ENCODE measurements at regions not wholly inside any gene's neighbourhood (a gene's known extent, or its start where the extent isn't known, plus 50 kb on each side); places are given as distances from the start of the nearest gene placed in this dataset.

GRCh38 chr16:73781297-73781696 is 515.3 kb upstream of the PSMD7 start:
- Histone ChIP-seq H3K9me3 (peaks cover 0 to 22% (median 4%) of the 10 kb centered on the region in 12 donors), H3K27ac (no peak overlapping the region), H3K4me1 (no peaks in the 10 kb centered on the region), H3K27me3 (no peaks in the 10 kb centered on the region), H3K36me3 (no peaks in the 10 kb centered on the region), H3K4me3 (no peak overlapping the region)
- intact Hi-C loops (cut with DNase I) = no loop called here
- TF ChIP-seq, protein P1, sequence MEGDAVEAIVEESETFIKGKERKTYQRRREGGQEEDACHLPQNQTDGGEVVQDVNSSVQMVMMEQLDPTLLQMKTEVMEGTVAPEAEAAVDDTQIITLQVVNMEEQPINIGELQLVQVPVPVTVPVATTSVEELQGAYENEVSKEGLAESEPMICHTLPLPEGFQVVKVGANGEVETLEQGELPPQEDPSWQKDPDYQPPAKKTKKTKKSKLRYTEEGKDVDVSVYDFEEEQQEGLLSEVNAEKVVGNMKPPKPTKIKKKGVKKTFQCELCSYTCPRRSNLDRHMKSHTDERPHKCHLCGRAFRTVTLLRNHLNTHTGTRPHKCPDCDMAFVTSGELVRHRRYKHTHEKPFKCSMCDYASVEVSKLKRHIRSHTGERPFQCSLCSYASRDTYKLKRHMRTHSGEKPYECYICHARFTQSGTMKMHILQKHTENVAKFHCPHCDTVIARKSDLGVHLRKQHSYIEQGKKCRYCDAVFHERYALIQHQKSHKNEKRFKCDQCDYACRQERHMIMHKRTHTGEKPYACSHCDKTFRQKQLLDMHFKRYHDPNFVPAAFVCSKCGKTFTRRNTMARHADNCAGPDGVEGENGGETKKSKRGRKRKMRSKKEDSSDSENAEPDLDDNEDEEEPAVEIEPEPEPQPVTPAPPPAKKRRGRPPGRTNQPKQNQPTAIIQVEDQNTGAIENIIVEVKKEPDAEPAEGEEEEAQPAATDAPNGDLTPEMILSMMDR (IDR thresholded peaks at IDR 0.05) = no peak
- no peak for DNase-seq
- 81 to 89% (median 84%) methylated on average over 3 of the region's 3 CpGs for WGBS, 4 donors
- no peak for ATAC-seq

- Histone ChIP-seq H3K36me3 (no peaks in the 10 kb centered on the region), H3K9me3 (peaks cover 0 to 8% (median 1%) of the 10 kb centered on the region in 12 donors), H3K27ac (no peak overlapping the region), H3K27me3 (no peaks in the 10 kb centered on the region), H3K4me3 (no peak overlapping the region), H3K4me1 (no peaks in the 10 kb centered on the region)
- DNase-seq (no peak), ATAC-seq (no peak)
- TF ChIP-seq, protein P1 (IDR thresholded peaks at IDR 0.05) = no peak
- TF ChIP-seq POLR2A (IDR thresholded peaks at IDR 0.05) = no peak
- intact Hi-C loops (cut with DNase I) = no loop called here
- WGBS, 4 donors = 82 to 86% (median 86%) methylated on average over 5 of the region's 5 CpGs
These were observed 517.7 kb upstream of the PSMD7 start for GRCh38 chr16:73778887-73779286.

GRCh38 chr16:73775841-73776388 is 520.7 kb upstream of the PSMD7 start:
- Histone ChIP-seq H3K27me3 (no peaks in the 10 kb centered on the region), H3K27ac (no peak overlapping the region), H3K36me3 (no peaks in the 10 kb centered on the region), H3K9me3 (no peaks in the 10 kb centered on the region), H3K4me3 (no peak overlapping the region), H3K4me1 (no peaks in the 10 kb centered on the region)
- WGBS, 4 donors = 70 to 84% (median 76%) methylated on average over 10 of the region's 10 CpGs
- ATAC-seq = no peak
- no peak for DNase-seq
- TF ChIP-seq, protein P1 (IDR thresholded peaks at IDR 0.05) = no peak
- TF ChIP-seq POLR2A (IDR thresholded peaks at IDR 0.05) = no peak
- intact Hi-C loops (cut with DNase I) = no loop called here

DNA sequence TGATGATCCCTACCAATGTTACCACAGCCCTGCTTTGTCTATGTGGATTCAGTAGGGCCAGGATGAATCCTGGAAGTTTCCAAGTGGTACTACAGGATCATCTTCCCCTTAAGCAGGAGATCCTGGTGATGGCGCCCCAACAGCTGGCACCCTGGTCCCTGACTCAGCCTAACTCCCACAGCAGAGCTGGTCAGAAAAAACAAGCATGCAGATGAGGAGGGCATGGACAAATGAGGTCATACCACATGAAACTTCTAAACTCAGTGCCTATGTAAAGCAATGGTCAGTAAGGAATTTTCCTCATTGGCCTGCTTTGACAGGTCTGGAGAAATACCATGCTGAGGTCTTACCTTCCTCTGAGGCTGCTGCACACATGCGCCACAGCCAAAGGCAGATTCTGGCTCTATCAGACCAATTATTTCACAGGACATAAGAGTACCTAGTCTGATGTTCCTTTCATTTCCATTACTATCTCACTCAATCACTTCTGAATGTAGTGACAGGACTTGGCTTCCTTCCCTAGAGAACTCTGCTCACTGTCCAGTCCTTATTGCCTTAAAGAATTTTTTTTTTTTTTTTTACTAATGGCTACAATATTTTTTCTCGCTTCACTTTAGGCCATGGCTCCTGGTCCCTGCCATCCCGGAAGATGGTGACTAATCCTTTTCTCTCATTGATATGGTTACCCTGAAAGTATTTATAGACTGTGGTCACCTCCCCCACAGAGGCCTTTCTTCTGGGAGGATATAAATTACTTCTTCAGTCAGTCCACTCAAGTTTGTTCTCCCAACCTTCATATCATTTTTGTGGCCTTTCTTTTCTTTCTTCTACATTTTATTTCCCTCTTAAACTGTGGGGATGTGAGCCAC is 525.2 kb upstream of the PSMD7 start:
- no peaks in the 10 kb centered on the region for H3K27me3 ChIP-seq
- no peak overlapping the region for H3K27ac ChIP-seq
- intact Hi-C loops (cut with DNase I) = no loop called here
- ATAC-seq (no peak), DNase-seq (no peak)
- H3K9me3 ChIP-seq = no peaks in the 10 kb centered on the region
- no peaks in the 10 kb centered on the region for H3K4me1 ChIP-seq
- no peaks in the 10 kb centered on the region for H3K36me3 ChIP-seq
- no peak for TF ChIP-seq POLR2A (IDR thresholded peaks at IDR 0.05)
- TF ChIP-seq, protein P1 (IDR thresholded peaks at IDR 0.05) = no peak
- 76 to 87% (median 82%) methylated on average over 4 of the region's 4 CpGs for WGBS, 4 donors
- H3K4me3 ChIP-seq = no peak overlapping the region
